ENCODE measurements at regions not wholly inside any gene's neighbourhood (a gene's known extent, or its start where the extent isn't known, plus 50 kb on each side); places are given as distances from the start of the nearest gene placed in this dataset.

DNA sequence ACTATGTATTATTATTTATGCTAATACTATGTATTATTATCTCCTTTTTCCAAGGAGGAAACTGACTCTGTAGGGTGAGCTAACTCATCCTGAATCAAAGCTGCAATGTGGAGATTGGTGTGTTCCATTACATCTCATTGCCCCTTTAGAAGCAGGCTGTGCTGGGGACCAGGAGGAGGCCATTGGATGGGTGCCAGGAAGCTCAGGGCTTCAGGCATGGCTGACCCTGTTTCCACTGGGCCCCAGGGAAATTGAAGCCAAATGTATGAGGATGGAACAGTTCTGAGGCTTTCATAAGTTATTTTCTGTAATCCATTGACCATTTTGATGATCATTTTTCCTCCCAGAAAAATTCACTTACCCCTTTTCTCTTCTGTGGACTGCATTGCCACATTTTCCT lies 418.8 kb upstream of the ZFP42 start:
- Mint-ChIP-seq H3K27ac (no peak overlapping the region), H3K27me3 (ENCODE audit: low read depth) (no peaks in the 10 kb centered on the region), H3K4me1 (ENCODE audit: low read depth) (no peaks in the 10 kb centered on the region), H3K4me3 (no peak overlapping the region), H3K9me3 (ENCODE audit: insufficient read depth) (peaks cover 6% of the 10 kb centered on the region), H3K36me3 (ENCODE audit: low read depth) (no peaks in the 10 kb centered on the region)
- DNase-seq (no peak), ATAC-seq (no peak)
- ChIA-PET CTCF (no interaction called here), POLR2A (no interaction called here)

DNA sequence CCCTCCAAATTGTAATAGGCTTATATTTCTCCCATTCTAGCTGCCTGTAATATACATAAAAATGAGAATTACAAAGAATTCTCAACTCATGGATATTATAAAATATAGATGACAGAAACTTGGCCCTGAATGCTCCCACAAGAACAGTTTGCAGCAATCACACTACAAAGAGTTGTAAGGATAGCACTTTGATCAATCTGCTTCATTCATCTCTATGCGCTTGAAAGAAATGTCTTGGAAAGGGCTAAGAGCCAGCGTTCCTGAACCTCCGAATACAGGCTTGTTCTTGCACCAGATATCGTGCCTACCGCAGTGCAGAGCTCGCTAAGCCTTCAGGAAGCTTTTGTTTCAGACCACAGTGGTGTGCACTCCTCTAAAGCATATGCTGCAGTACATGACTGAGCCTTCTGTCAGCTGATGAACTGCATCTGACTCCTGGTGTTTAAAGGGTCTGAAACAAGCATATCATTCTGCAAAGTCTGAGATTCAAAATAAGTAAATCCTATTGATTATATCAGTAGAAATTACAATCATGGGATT lies 417.6 kb upstream of the ZFP42 start:
- CTCF ChIA-PET, result no interaction called here
- H3K9me3 Mint-ChIP-seq (ENCODE audit: insufficient read depth), result peaks cover 5% of the 10 kb centered on the region
- no peak overlapping the region for H3K27ac Mint-ChIP-seq
- DNase-seq (no peak), ATAC-seq (no peak)
- no peaks in the 10 kb centered on the region for H3K4me1 Mint-ChIP-seq (ENCODE audit: low read depth)
- H3K36me3 Mint-ChIP-seq (ENCODE audit: low read depth), result no peaks in the 10 kb centered on the region
- H3K4me3 Mint-ChIP-seq, result no peak overlapping the region
- no peaks in the 10 kb centered on the region for H3K27me3 Mint-ChIP-seq (ENCODE audit: low read depth)
- POLR2A ChIA-PET, result no interaction called here

DNA sequence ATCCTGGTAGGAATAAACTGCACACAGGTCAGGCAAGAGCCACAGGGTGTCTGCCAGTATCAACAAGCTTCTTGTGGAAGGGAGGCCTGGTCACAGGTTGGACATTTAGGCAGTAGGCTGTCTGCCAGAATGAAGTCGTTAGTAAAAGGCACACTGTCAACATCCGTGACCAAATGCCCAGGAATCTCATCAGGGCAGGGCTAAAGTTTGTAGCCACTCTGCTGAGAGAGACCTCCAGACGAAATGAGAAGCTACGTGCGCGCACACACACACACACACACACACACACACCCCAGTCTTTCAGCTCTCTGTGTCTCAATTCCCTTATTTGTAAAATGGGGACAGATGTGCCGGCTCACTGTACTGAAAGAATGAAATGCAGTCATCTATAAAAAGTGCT lies 408.7 kb upstream of the ZFP42 start:
- no peaks in the 10 kb centered on the region for H3K9me3 Mint-ChIP-seq (ENCODE audit: insufficient read depth)
- no peaks in the 10 kb centered on the region for H3K27me3 Mint-ChIP-seq (ENCODE audit: low read depth)
- H3K36me3 Mint-ChIP-seq (ENCODE audit: low read depth), result no peaks in the 10 kb centered on the region
- ChIA-PET POLR2A (no interaction called here), CTCF (no interaction called here)
- no peaks in the 10 kb centered on the region for H3K4me1 Mint-ChIP-seq (ENCODE audit: low read depth)
- no peak for DNase-seq
- no peak for ATAC-seq
- no peak overlapping the region for H3K4me3 Mint-ChIP-seq
- no peak overlapping the region for H3K27ac Mint-ChIP-seq

DNA sequence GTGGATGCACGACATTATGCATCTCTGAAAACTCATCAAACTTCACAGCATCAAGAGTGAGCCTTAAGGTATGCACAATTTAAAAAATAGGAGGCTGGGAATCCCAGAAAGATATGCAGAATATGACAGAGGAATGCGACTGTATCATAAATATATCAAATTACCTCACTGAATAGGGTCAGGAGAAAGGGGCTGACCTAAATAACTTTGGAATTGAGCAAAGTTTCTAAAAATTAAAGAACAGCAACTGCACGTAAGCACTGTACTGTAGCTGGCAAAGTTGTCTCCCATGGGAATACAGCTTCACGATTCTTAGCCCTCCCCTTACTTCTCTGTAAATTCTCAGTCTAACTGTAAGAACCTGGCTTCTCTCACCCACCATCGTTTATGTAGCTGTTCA lies 397.4 kb upstream of the ZFP42 start:
- POLR2A ChIA-PET, result no interaction called here
- no peak overlapping the region for H3K4me3 Mint-ChIP-seq

DNA sequence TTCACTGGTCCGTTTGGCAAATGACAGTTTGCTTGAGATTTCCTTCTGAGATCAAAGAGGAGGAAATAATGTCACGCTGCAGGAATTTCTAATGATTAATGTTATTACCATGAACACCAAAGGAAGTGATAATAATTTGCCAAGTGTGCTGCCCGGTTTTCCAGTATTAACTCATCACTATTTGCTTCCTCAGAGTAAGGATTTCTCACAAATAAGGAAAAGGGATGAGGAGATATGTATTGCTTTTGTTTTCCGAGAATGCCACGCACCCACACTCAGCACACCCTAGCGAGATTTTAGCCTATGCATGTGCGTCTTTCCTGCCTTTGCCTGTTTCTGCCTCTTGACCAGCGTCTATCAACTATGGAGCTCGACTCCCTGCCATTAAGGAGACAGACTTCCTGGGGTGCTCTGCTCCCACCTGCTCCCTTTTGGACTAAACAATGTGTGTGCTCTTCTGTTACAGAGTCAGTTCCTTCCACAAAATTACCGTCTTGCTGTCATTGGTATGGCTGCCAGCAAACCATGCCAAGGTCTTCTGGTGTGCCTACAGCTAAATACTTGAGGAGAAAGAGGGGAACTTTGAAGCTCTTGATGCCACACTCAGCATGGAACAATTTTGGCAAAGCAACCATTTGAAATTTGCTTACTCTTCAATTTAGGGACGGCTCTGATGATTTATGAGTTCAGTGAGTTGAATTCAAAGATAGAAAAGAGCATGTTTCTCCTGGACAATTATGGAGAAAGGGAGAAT lies 393.1 kb upstream of the ZFP42 start:
- CTCF ChIA-PET, result no interaction called here

More for the DNA sequence above, 397.4 kb upstream of the ZFP42 start:
- no peak overlapping the region for H3K27ac Mint-ChIP-seq
- H3K36me3 Mint-ChIP-seq (ENCODE audit: low read depth), result no peaks in the 10 kb centered on the region
- no peaks in the 10 kb centered on the region for H3K4me1 Mint-ChIP-seq (ENCODE audit: low read depth)
- no peak for DNase-seq
- no peak for ATAC-seq
- CTCF ChIA-PET, result no interaction called here
- H3K9me3 Mint-ChIP-seq (ENCODE audit: insufficient read depth), result no peaks in the 10 kb centered on the region
- H3K27me3 Mint-ChIP-seq (ENCODE audit: low read depth), result no peaks in the 10 kb centered on the region

DNA sequence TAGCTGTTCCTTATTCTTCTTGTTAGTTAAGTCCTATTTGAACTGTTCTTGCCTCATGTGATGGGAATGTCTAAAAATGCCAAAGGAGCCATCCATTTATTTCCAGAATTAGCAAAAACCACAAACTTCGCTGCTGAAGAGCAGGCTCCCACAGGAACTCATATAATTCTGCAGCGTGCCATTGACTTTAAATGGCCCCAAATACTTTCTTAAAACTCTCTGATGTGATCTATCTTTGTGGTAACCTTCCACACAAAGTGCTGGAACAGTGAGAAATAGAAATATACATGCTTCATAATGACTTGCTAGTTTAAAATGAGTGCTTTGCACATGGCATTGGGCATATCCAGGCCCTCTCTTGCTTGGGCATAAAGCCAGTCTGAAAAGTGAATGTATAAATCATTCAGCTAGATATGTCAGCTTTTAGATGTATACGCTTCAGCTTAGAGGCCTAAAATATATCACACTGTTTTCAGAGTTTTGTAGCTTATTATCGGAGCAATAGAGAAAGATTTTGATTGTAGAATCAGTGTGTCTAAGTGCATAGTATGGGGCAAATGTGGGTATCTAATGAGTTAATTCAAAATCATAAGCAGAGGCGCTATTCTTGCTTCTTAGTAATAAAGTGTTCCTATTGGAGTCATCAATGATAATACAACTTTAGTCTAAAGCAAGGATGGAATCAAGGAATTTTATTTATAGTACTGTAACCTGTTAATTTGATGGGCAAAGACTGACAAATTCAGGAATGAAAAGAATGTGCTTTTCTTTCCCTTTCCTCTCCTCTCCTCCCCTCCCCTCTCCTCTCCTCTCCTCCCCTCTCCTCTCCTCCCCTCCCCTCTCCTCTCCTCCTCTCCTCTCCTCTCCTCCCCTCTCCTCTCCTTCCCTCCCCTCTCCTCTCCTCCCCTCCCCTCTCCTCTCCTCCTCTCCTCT lies 392.2 kb upstream of the ZFP42 start:
- ATAC-seq (no peak), DNase-seq (no peak)
- H3K4me3 Mint-ChIP-seq, result no peak overlapping the region
- no peaks in the 10 kb centered on the region for H3K27me3 Mint-ChIP-seq (ENCODE audit: low read depth)
- ChIA-PET CTCF (no interaction called here), POLR2A (no interaction called here)
- H3K4me1 Mint-ChIP-seq (ENCODE audit: low read depth), result no peaks in the 10 kb centered on the region
- no peaks in the 10 kb centered on the region for H3K9me3 Mint-ChIP-seq (ENCODE audit: insufficient read depth)
- no peak overlapping the region for H3K27ac Mint-ChIP-seq
- no peaks in the 10 kb centered on the region for H3K36me3 Mint-ChIP-seq (ENCODE audit: low read depth)

More for the DNA sequence above, 393.1 kb upstream of the ZFP42 start:
- no peak for DNase-seq
- POLR2A ChIA-PET, result no interaction called here
- Mint-ChIP-seq H3K27me3 (ENCODE audit: low read depth) (no peaks in the 10 kb centered on the region), H3K4me3 (no peak overlapping the region), H3K27ac (no peak overlapping the region), H3K4me1 (ENCODE audit: low read depth) (no peaks in the 10 kb centered on the region), H3K36me3 (ENCODE audit: low read depth) (no peaks in the 10 kb centered on the region), H3K9me3 (ENCODE audit: insufficient read depth) (no peaks in the 10 kb centered on the region)
- ATAC-seq, result no peak

DNA sequence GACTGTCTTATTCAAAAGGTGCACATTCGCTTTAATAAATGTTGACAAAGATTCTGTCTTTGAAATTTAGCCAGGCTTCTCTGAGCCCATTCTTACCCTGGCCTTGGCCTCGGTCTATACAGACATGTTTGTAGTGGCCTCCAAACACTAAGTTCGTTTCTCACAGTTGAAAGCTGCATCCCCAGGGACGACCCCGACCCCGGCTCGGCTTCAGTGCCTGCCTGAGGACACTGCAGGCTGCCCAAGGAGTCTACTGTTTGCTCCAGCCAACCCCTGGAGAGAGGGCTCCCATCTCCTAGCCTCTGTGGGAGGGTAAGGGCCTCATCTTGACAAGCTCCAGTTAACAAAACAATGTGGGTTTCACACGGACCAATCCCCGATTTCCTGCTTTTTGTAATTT lies 390.6 kb upstream of the ZFP42 start:
- no peak overlapping the region for H3K27ac Mint-ChIP-seq
- no peaks in the 10 kb centered on the region for H3K27me3 Mint-ChIP-seq (ENCODE audit: low read depth)
- DNase-seq (no peak), ATAC-seq (no peak)
- H3K36me3 Mint-ChIP-seq (ENCODE audit: low read depth), result no peaks in the 10 kb centered on the region
- no peaks in the 10 kb centered on the region for H3K9me3 Mint-ChIP-seq (ENCODE audit: insufficient read depth)
- POLR2A ChIA-PET, result no interaction called here
- H3K4me1 Mint-ChIP-seq (ENCODE audit: low read depth), result no peaks in the 10 kb centered on the region
- CTCF ChIA-PET, result no interaction called here
- H3K4me3 Mint-ChIP-seq, result no peak overlapping the region

DNA sequence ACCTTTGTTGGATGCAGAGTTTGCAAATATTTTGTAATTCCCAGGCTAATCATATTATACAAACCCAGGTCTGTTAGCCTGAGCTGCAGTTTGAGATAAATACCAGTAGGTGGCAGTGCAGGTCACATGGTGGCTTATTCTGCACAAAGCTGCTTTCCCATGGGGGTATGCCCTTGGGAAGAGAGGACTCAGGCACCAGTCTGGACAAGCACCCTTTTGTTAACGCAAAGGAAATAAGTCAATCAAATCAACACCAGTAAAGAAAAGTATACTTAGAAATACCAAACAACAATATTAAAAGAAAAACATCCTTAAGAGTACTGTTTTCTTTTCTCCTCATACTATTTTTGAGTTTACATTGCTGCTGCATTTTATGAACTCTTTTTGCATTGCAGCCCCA lies 389.0 kb upstream of the ZFP42 start:
- no peaks in the 10 kb centered on the region for H3K27me3 Mint-ChIP-seq (ENCODE audit: low read depth)
- no peak for DNase-seq
- CTCF ChIA-PET, result no interaction called here
- no peaks in the 10 kb centered on the region for H3K9me3 Mint-ChIP-seq (ENCODE audit: insufficient read depth)
- no peak for ATAC-seq
- no peaks in the 10 kb centered on the region for H3K4me1 Mint-ChIP-seq (ENCODE audit: low read depth)
- H3K36me3 Mint-ChIP-seq (ENCODE audit: low read depth), result no peaks in the 10 kb centered on the region
- POLR2A ChIA-PET, result no interaction called here
- H3K4me3 Mint-ChIP-seq, result no peak overlapping the region
- H3K27ac Mint-ChIP-seq, result no peak overlapping the region

DNA sequence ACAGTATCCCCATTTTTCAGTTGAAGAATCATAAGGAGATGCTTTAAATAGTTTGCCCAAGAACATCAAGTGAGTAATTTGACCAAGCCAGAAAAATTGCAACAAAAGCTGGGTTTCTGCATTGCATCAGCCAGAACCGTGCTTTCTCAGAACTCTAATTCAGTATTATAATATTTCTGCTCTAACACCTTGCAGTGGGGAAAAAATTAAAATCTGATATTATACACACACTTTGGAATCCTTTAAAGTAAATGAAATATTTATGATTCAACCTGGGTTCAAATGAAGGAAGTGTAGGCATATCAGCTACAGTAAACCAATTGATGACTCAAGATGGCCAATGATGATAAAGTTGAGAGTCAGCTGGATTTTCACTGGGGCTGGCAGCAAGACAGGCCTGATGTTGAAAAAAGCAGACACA lies 387.6 kb upstream of the ZFP42 start:
- DNase-seq (no peak), ATAC-seq (no peak)
- Mint-ChIP-seq H3K4me3 (no peak overlapping the region), H3K9me3 (ENCODE audit: insufficient read depth) (no peaks in the 10 kb centered on the region), H3K36me3 (ENCODE audit: low read depth) (no peaks in the 10 kb centered on the region), H3K27me3 (ENCODE audit: low read depth) (no peaks in the 10 kb centered on the region), H3K4me1 (ENCODE audit: low read depth) (no peaks in the 10 kb centered on the region), H3K27ac (no peak overlapping the region)
- CTCF ChIA-PET, result interaction anchor here (0.9 kb wide), 1 partner anchor 9 kb away, joined by 3 read pairs; no protein-coding TSS in a partner anchor
- POLR2A ChIA-PET, result no interaction called here

DNA sequence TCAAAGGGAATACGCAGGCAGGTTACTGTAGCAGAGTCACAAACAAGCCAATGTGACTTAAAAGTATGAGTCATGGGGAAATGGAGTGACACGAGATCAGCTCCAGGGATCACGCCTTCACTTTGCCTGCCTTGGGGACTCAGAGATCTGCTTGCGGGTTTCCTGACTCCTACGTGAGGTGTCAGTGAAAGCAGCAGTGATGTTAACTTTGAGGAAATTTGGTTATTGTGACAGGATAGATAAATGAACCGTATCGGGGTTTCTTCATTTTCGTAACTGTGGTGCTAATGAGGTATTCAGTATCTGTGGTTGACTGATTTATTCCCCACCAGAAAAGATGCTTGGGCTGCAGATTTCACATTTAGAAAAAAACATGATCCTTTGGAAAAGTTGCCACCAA lies 383.3 kb upstream of the ZFP42 start:
- ATAC-seq, result no peak
- Mint-ChIP-seq H3K9me3 (ENCODE audit: insufficient read depth) (no peaks in the 10 kb centered on the region), H3K27me3 (ENCODE audit: low read depth) (no peaks in the 10 kb centered on the region), H3K36me3 (ENCODE audit: low read depth) (no peaks in the 10 kb centered on the region), H3K4me3 (no peak overlapping the region), H3K27ac (no peak overlapping the region), H3K4me1 (ENCODE audit: low read depth) (no peaks in the 10 kb centered on the region)
- no peak for DNase-seq
- POLR2A ChIA-PET, result no interaction called here
- CTCF ChIA-PET, result no interaction called here

DNA sequence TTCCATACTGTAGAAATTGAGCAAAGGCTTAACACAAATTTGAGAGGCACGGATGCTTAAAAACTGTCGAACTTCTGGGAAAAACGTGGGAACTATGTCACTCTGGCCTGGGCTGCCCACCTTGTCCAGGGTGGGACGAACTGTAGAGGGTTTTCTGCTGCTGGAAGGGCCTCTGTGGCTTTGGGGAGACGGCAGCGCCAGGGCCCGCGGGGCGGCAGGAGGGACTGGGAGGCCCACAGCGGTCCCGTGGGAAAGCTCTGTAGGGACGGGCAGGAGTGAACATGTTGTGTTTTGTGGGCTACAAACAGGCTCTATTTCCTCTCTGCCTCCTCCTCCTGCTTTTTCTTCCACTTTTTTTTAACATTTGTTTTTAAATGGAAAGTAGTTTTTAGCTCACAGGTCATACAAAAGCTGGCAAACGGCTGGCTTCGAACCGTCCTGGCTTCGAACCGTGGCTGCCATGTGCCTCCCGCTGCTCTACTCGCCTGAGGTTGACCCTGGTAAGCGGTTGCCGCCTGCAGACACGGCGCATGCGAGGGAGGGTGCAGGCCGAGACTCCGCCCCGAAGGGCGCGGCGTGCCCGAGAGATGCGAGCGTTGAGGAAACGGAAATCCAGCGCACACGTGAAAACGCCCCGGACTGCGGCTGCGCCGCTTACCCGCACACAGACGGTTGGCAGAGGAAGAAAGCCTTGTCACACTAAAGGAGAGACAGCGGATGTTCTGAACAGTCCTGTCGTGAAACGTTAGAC lies 382.3 kb upstream of the ZFP42 start:
- no peaks in the 10 kb centered on the region for H3K36me3 Mint-ChIP-seq (ENCODE audit: low read depth)
- no peaks in the 10 kb centered on the region for H3K9me3 Mint-ChIP-seq (ENCODE audit: insufficient read depth)
- ChIA-PET POLR2A (no interaction called here), CTCF (no interaction called here)
- no peaks in the 10 kb centered on the region for H3K4me1 Mint-ChIP-seq (ENCODE audit: low read depth)
- no peak for ATAC-seq
- DNase-seq, result no peak
- H3K27ac Mint-ChIP-seq, result no peak overlapping the region
- no peaks in the 10 kb centered on the region for H3K27me3 Mint-ChIP-seq (ENCODE audit: low read depth)
- H3K4me3 Mint-ChIP-seq, result no peak overlapping the region

DNA sequence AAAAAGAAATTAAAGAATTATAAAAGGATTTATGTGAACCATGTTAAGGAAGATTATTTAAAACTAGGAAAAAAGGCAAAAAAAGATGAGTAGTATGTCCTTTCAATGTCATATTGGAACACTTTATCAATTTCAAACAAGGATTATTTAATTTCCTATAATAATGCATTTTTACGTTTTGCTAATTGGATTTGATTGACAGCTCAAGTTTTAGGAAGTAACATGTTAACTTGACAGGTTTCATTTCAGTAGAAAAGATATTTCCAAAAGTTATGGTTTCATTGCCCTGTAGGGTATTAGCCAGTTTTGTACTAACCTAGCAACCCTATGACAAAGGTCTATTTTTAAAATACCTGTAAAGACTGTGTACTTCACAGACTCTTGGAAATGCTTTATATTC lies 379.6 kb upstream of the ZFP42 start:
- DNase-seq, result no peak
- Mint-ChIP-seq H3K27ac (no peak overlapping the region), H3K4me3 (no peak overlapping the region), H3K27me3 (ENCODE audit: low read depth) (no peaks in the 10 kb centered on the region), H3K9me3 (ENCODE audit: insufficient read depth) (peaks cover 3% of the 10 kb centered on the region), H3K4me1 (ENCODE audit: low read depth) (no peaks in the 10 kb centered on the region), H3K36me3 (ENCODE audit: low read depth) (no peaks in the 10 kb centered on the region)
- POLR2A ChIA-PET, result no interaction called here
- CTCF ChIA-PET, result no interaction called here
- no peak for ATAC-seq
